HL-60 (cell line): ENCODE measurements at regions not wholly inside any gene's neighbourhood (a gene's known extent, or its start where the extent isn't known, plus 50 kb on each side); places are given as distances from the start of the nearest gene placed in this dataset.

ENCODE experiments used
- POLR2AphosphoS5 ChIP-seq: IDR thresholded peaks from 2 replicates; pipeline ENCODE4 v1.6.1; 2012; ENCODE audit warnings: low read depth
- SPI1 ChIP-seq: IDR thresholded peaks from 2 replicates; pipeline ENCODE4 v1.6.1; 2012; ENCODE audit warnings: low read depth, mild to moderate bottlenecking, borderline replicate concordance
- TF ChIP-seq, protein P1 (sequence below): IDR thresholded peaks from one replicate; pipeline ENCODE4 v1.5.1; 2011; ENCODE audit warnings: low read length, control low read depth, inconsistent platforms; ENCODE audit not compliant: insufficient read depth

GRCh38 chr3:160130950-160131349, 94.3 kb upstream of the C3orf80 start:
- TF ChIP-seq, protein P1, sequence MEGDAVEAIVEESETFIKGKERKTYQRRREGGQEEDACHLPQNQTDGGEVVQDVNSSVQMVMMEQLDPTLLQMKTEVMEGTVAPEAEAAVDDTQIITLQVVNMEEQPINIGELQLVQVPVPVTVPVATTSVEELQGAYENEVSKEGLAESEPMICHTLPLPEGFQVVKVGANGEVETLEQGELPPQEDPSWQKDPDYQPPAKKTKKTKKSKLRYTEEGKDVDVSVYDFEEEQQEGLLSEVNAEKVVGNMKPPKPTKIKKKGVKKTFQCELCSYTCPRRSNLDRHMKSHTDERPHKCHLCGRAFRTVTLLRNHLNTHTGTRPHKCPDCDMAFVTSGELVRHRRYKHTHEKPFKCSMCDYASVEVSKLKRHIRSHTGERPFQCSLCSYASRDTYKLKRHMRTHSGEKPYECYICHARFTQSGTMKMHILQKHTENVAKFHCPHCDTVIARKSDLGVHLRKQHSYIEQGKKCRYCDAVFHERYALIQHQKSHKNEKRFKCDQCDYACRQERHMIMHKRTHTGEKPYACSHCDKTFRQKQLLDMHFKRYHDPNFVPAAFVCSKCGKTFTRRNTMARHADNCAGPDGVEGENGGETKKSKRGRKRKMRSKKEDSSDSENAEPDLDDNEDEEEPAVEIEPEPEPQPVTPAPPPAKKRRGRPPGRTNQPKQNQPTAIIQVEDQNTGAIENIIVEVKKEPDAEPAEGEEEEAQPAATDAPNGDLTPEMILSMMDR, result no peak
- TF ChIP-seq SPI1 (no peak), POLR2AphosphoS5 (no peak)
